ENCODE measurements at regions not wholly inside any gene's neighbourhood (a gene's known extent, or its start where the extent isn't known, plus 50 kb on each side); places are given as distances from the start of the nearest gene placed in this dataset.
"Not testable (repeated sequence)": the region's sequence is repeated elsewhere in the genome, so short reads cannot be mapped to it uniquely, and the experiment has no call there.

- Mint-ChIP-seq H3K36me3 (no peaks in the 10 kb centered on the region), H3K4me1 (no peaks in the 10 kb centered on the region), H3K9me3 (peaks cover 13% of the 10 kb centered on the region), H3K4me3 (no peak overlapping the region), H3K27ac (no peak overlapping the region)
- no peak for ATAC-seq
- no peak for DNase-seq (ENCODE audit: low spot score in 2 of 2)
Observed at GRCh38 chr14:29982171-29982570, 54.5 kb upstream of the PRKD1 start.

- DNase-seq (ENCODE audit: low spot score in 2 of 2), result no peak
- no peak for ATAC-seq
- Mint-ChIP-seq H3K9me3 (peaks cover 13% of the 10 kb centered on the region), H3K27ac (no peak overlapping the region), H3K36me3 (no peaks in the 10 kb centered on the region), H3K4me3 (no peak overlapping the region), H3K4me1 (no peaks in the 10 kb centered on the region)
Observed at GRCh38 chr14:29982993-29983392, 55.3 kb upstream of the PRKD1 start.

- DNase-seq (ENCODE audit: low spot score in 2 of 2); H3K4me3 Mint-ChIP-seq; H3K9me3 Mint-ChIP-seq; ATAC-seq; H3K36me3 Mint-ChIP-seq; H3K4me1 Mint-ChIP-seq; H3K27ac Mint-ChIP-seq: not testable (repeated sequence)
Observed at GRCh38 chr14:29990344-29990857, 62.8 kb upstream of the PRKD1 start.

- Mint-ChIP-seq H3K4me1 (no peaks in the 10 kb centered on the region), H3K27ac (no peak overlapping the region), H3K4me3 (no peak overlapping the region), H3K9me3 (peaks cover 5% of the 10 kb centered on the region), H3K36me3 (no peaks in the 10 kb centered on the region)
- ATAC-seq, result no peak
- no peak for DNase-seq (ENCODE audit: low spot score in 2 of 2)
Observed at GRCh38 chr14:29990993-29991392, 63.3 kb upstream of the PRKD1 start.

DNA sequence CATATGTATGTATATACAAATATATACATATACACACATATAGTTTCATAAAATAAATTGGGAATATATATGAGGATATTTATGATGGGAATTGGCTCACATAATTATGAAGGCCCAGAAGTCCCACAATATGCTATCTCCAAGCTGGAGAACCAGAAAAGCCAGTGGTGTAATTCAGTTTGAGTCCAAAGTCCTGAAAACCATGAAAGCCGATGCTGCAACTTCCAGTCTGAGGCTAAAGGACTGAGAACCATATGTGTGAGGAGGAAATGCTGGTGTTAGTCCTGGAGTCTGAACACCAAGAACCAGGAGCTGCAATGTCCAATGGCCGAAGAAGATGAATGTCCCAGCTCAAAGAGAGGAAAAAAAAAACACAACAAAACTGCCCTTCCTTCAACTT, 65.5 kb upstream of the PRKD1 start:
- H3K9me3 Mint-ChIP-seq, result peaks cover 5% of the 10 kb centered on the region

DNA sequence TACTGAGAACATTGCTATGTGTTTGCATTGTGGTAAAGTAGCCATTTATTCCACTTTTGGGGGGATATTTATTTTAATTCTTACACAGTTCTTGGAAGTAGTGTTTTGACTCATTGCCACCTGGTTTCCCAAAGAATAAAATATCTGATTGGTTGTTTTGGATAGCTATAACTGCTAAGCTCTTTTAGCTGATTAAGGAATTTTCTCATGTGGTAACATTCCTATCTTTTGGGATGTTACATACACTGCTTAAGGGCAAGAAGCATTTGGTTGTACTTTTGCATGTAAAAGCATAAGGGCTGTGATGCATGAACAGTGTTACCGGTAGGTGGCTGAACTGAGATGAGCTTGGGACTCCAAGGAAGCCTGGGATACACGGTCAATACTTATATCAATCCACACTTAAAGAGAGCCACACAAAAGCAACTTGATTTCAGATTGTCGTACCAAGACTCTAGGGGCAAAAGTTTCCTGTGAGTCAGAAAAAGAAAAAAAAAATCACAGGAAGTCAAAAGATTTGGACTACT, 71.4 kb upstream of the PRKD1 start:
- Mint-ChIP-seq H3K4me1 (no peaks in the 10 kb centered on the region), H3K9me3 (peaks cover 11% of the 10 kb centered on the region), H3K27ac (no peak overlapping the region), H3K4me3 (no peak overlapping the region), H3K36me3 (no peaks in the 10 kb centered on the region)
- DNase-seq (ENCODE audit: low spot score in 2 of 2) (no peak), ATAC-seq (no peak)

More for the DNA sequence above, 65.5 kb upstream of the PRKD1 start:
- Mint-ChIP-seq H3K36me3 (no peaks in the 10 kb centered on the region), H3K4me3 (no peak overlapping the region), H3K27ac (no peak overlapping the region), H3K4me1 (no peaks in the 10 kb centered on the region)
- no peak for ATAC-seq
- DNase-seq (ENCODE audit: low spot score in 2 of 2), result no peak

- Mint-ChIP-seq H3K27ac (no peak overlapping the region), H3K4me1 (no peaks in the 10 kb centered on the region), H3K4me3 (no peak overlapping the region), H3K36me3 (no peaks in the 10 kb centered on the region), H3K9me3 (peaks cover 16% of the 10 kb centered on the region)
- ATAC-seq, result no peak
- no peak for DNase-seq (ENCODE audit: low spot score in 2 of 2)
Observed at GRCh38 chr14:30002859-30003258, 75.2 kb upstream of the PRKD1 start.

GRCh38 chr14:30005114-30005808, 77.6 kb upstream of the PRKD1 start:
- H3K9me3 Mint-ChIP-seq, result peaks cover 24% of the 10 kb centered on the region
- no peak overlapping the region for H3K27ac Mint-ChIP-seq
- H3K36me3 Mint-ChIP-seq, result no peaks in the 10 kb centered on the region
- H3K4me3 Mint-ChIP-seq, result no peak overlapping the region
- DNase-seq (ENCODE audit: low spot score in 2 of 2) (no peak), ATAC-seq (no peak)
- no peaks in the 10 kb centered on the region for H3K4me1 Mint-ChIP-seq

DNA sequence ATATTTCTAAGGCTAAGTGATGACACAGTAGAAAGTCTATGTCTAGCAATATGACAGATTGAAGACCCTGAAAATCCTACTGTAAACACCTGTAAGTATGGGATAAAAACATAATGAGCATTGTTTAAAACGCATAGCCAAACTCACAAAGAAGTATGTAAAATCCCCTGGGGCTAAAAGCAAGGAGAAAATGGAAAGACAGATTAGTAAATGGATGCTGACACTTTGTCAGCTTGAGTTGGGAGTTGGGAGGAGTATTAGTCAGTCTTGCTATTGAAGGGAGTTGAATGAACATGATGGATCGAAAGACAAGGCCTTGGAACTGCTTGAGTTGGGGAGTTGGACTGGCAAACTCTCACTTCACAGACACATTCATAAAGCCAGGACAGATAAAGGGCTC, 79.0 kb upstream of the PRKD1 start:
- Mint-ChIP-seq H3K36me3 (no peaks in the 10 kb centered on the region), H3K4me3 (no peak overlapping the region), H3K4me1 (no peaks in the 10 kb centered on the region), H3K9me3 (peaks cover 22% of the 10 kb centered on the region), H3K27ac (no peak overlapping the region)
- ATAC-seq (no peak), DNase-seq (ENCODE audit: low spot score in 2 of 2) (no peak)

DNA sequence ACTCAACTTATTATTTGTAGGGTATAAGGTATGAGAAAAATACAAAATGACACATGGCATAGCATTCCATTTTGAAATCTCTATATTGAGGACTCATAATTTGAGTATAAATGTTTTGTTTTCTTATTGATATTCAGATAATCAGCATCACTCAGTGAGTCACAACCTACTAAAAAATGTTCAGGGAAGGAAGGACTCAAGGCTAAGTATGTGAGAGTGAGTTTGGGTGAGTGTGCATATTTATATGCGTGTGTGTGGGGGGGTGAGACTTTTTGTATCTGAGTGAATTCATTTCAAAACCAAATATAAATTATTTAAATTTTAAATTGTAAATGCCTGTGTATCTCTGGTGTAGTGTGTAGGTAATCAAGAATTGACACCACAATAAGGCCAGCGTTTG, 87.8 kb upstream of the PRKD1 start:
- Mint-ChIP-seq H3K9me3 (peaks cover 24% of the 10 kb centered on the region), H3K27ac (no peak overlapping the region), H3K36me3 (no peaks in the 10 kb centered on the region), H3K4me1 (no peaks in the 10 kb centered on the region), H3K4me3 (no peak overlapping the region)
- ATAC-seq (no peak), DNase-seq (ENCODE audit: low spot score in 2 of 2) (no peak)

- Mint-ChIP-seq H3K4me1 (no peaks in the 10 kb centered on the region), H3K36me3 (no peaks in the 10 kb centered on the region), H3K27ac (no peak overlapping the region), H3K4me3 (no peak overlapping the region), H3K9me3 (peaks cover 24% of the 10 kb centered on the region)
- ATAC-seq (no peak), DNase-seq (ENCODE audit: low spot score in 2 of 2) (no peak)
Observed at GRCh38 chr14:30016002-30016401, 88.4 kb upstream of the PRKD1 start.

- Mint-ChIP-seq H3K27ac (no peak overlapping the region), H3K4me3 (no peak overlapping the region), H3K4me1 (no peaks in the 10 kb centered on the region), H3K36me3 (no peaks in the 10 kb centered on the region), H3K9me3 (peaks cover 19% of the 10 kb centered on the region)
- ATAC-seq, result no peak
- no peak for DNase-seq (ENCODE audit: low spot score in 2 of 2)
Observed at GRCh38 chr14:30017370-30017993, 89.8 kb upstream of the PRKD1 start.

DNA sequence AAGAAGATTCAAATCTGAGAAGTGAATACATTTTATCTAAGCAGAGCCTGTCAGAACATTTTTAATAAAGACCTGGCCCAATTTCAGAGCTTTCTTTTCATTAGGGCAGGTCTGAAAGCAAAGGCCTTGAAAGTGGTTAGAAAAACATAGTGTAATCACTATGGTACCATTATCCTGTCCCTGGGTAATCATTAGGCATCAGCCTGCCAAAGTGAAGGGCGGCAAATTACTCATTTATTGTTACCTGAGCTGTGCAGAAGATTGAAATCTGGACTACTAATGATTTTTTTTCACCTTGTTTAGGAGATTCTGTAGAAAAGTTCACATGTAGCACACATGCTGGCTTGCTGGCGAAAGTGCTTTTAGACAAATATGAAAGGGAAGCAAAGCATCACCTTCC, 92.6 kb upstream of the PRKD1 start:
- no peak overlapping the region for H3K27ac Mint-ChIP-seq
- ATAC-seq (no peak), DNase-seq (ENCODE audit: low spot score in 2 of 2) (no peak)
- no peak overlapping the region for H3K4me3 Mint-ChIP-seq
- no peaks in the 10 kb centered on the region for H3K36me3 Mint-ChIP-seq
- H3K4me1 Mint-ChIP-seq, result no peaks in the 10 kb centered on the region
- H3K9me3 Mint-ChIP-seq, result peaks cover 27% of the 10 kb centered on the region

DNA sequence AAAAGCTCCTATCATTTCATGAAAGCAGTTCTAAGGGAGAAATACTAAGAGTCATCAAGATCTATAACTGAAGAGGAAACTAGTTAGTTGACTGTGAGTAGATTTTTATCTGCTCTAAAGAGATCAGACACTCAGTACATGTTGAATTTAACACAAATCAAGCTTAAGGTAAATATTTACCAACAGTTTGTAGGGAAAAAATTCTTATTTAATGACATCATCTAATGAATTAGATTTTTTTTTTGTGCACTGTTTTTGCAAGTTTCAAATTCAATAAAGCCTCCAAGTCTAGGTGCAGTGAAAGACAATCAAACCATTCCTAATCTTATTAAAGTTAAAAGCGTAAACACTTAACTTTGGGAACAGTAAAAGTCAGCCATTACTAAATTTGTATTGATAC, 93.0 kb upstream of the PRKD1 start:
- Mint-ChIP-seq H3K27ac (no peak overlapping the region), H3K4me1 (no peaks in the 10 kb centered on the region), H3K36me3 (no peaks in the 10 kb centered on the region), H3K4me3 (no peak overlapping the region), H3K9me3 (peaks cover 27% of the 10 kb centered on the region)
- ATAC-seq, result no peak
- DNase-seq (ENCODE audit: low spot score in 2 of 2), result no peak

GRCh38 chr14:30023350-30023749, 95.7 kb upstream of the PRKD1 start:
- not testable (repeated sequence) for H3K4me1 Mint-ChIP-seq; ATAC-seq; DNase-seq (ENCODE audit: low spot score in 2 of 2); H3K4me3 Mint-ChIP-seq; H3K27ac Mint-ChIP-seq; H3K36me3 Mint-ChIP-seq
- peaks cover 26% of the 10 kb centered on the region for H3K9me3 Mint-ChIP-seq

GRCh38 chr14:30034152-30034551, 106.5 kb upstream of the PRKD1 start:
- Mint-ChIP-seq H3K36me3 (no peaks in the 10 kb centered on the region), H3K4me3 (no peak overlapping the region), H3K27ac (no peak overlapping the region), H3K4me1 (no peaks in the 10 kb centered on the region), H3K9me3 (peaks cover 33% of the 10 kb centered on the region)
- ATAC-seq, result no peak
- no peak for DNase-seq (ENCODE audit: low spot score in 2 of 2)

Measured in stimulated activated effector memory CD8-positive, alpha-beta T cell treated with anti-CD3 and anti-CD28 coated beads, Interleukin-12 subunit alpha, Interleukin-12 subunit beta, amount 100 ng/mL, for 72 hours (primary cell).